ENCODE measurements at regions not wholly inside any gene's neighbourhood (a gene's known extent, or its start where the extent isn't known, plus 50 kb on each side); places are given as distances from the start of the nearest gene placed in this dataset.
A peak's percentile ranks its signal among the peaks of the same experiment; 100 is the strongest.
"Not testable (repeated sequence)": the region's sequence is repeated elsewhere in the genome, so short reads cannot be mapped to it uniquely, and the experiment has no call there.

- H3K27me3 Mint-ChIP-seq; H3K4me3 ChIP-seq (ENCODE audit: control insufficient read depth in 1 of 2, extremely low read depth in 1 of 2, low read length in 1 of 2); H3K4me1 Mint-ChIP-seq; H3K27me3 ChIP-seq (replicated peaks in 1 of 2; ENCODE audit: control insufficient read depth in 2 of 2, extremely low read depth in 1 of 2, insufficient read depth in 2 of 2, low read length in 1 of 2); H3K9me3 ChIP-seq; POLR2A ChIA-PET; H3K36me3 ChIP-seq (ENCODE audit: control insufficient read depth in 2 of 2, extremely low read depth in 1 of 2, insufficient read depth in 1 of 2, low read length in 1 of 2); H3K27ac Mint-ChIP-seq; H3K9me3 Mint-ChIP-seq; H3K4me3 Mint-ChIP-seq; CTCF ChIA-PET; DNase-seq; ATAC-seq (replicated peaks in 1 of 4); H3K36me3 Mint-ChIP-seq; H3K27ac ChIP-seq (ENCODE audit: low read length); H3K4me1 ChIP-seq (ENCODE audit: control insufficient read depth in 1 of 2, extremely low read depth in 1 of 2, insufficient read depth in 2 of 2, low read length in 2 of 2): not testable (repeated sequence)
- WGBS (ENCODE audit: insufficient coverage), result no CpG with 5 or more reads among the region's 4 CpGs
Measured at GRCh38 chr7:143704813-143705212, 52.7 kb downstream of the CTAGE6 start.

GRCh38 chr7:143700759-143701699 lies 56.5 kb downstream of the CTAGE6 start:
- H3K9me3 Mint-ChIP-seq; H3K4me1 ChIP-seq (ENCODE audit: control insufficient read depth in 1 of 2, extremely low read depth in 1 of 2, insufficient read depth in 2 of 2, low read length in 2 of 2); POLR2A ChIA-PET; H3K27ac ChIP-seq (ENCODE audit: low read length); DNase-seq; H3K4me3 ChIP-seq (ENCODE audit: control insufficient read depth in 1 of 2, extremely low read depth in 1 of 2, low read length in 1 of 2); H3K36me3 ChIP-seq (ENCODE audit: control insufficient read depth in 2 of 2, extremely low read depth in 1 of 2, insufficient read depth in 1 of 2, low read length in 1 of 2); H3K4me3 Mint-ChIP-seq; H3K27me3 Mint-ChIP-seq; H3K27me3 ChIP-seq (replicated peaks in 1 of 2; ENCODE audit: control insufficient read depth in 2 of 2, extremely low read depth in 1 of 2, insufficient read depth in 2 of 2, low read length in 1 of 2); H3K4me1 Mint-ChIP-seq; H3K27ac Mint-ChIP-seq; H3K36me3 Mint-ChIP-seq; H3K9me3 ChIP-seq; CTCF ChIA-PET: not testable (repeated sequence)
- WGBS (ENCODE audit: insufficient coverage), result no CpG with 5 or more reads among the region's 23 CpGs
- ATAC-seq (replicated peaks in 1 of 4), result peak; percentile 99 to 100 (median 99)

All from T-cell (primary cell).